D341Med (cell line): ENCODE measurements at regions not wholly inside any gene's neighbourhood (a gene's known extent, or its start where the extent isn't known, plus 50 kb on each side); places are given as distances from the start of the nearest gene placed in this dataset.
"Not testable (repeated sequence)": the region's sequence is repeated elsewhere in the genome, so short reads cannot be mapped to it uniquely, and the experiment has no call there.

ENCODE experiments used
- DNase-seq: peaks from one replicate; pipeline ENCODE4 v3.0.0; 2012; ENCODE audit warnings: low spot score

- DNase-seq, result no peak
Observed at GRCh38 chr16:77488652-77489051, 53.8 kb upstream of the ADAMTS18 start.

GRCh38 chr16:77491091-77491490 is 56.3 kb upstream of the ADAMTS18 start:
- no peak for DNase-seq

GRCh38 chr16:77496934-77497333 is 62.1 kb upstream of the ADAMTS18 start:
- DNase-seq, result no peak

GRCh38 chr16:77499373-77500285 is 64.8 kb upstream of the ADAMTS18 start:
- DNase-seq, result no peak

- no peak for DNase-seq
Observed at GRCh38 chr16:77500286-77500598, 65.4 kb upstream of the ADAMTS18 start.

GRCh38 chr16:77500934-77501664 is 66.3 kb upstream of the ADAMTS18 start:
- DNase-seq, result no peak

- no peak for DNase-seq
Observed at GRCh38 chr16:77502448-77502847, 67.6 kb upstream of the ADAMTS18 start.

- not testable (repeated sequence) for DNase-seq
Observed at GRCh38 chr16:77506492-77506891, 71.7 kb upstream of the ADAMTS18 start.

- DNase-seq, result no peak
Observed at GRCh38 chr16:77509051-77509450, 74.2 kb upstream of the ADAMTS18 start.

GRCh38 chr16:77509796-77510195 is 75.0 kb upstream of the ADAMTS18 start:
- no peak for DNase-seq

GRCh38 chr16:77511053-77511452 is 76.2 kb upstream of the ADAMTS18 start:
- no peak for DNase-seq

- no peak for DNase-seq
Observed at GRCh38 chr16:77514500-77515220, 79.8 kb upstream of the ADAMTS18 start.

GRCh38 chr16:77525226-77525625 is 90.4 kb upstream of the ADAMTS18 start:
- not testable (repeated sequence) for DNase-seq

GRCh38 chr16:77531752-77532151 is 96.9 kb upstream of the ADAMTS18 start:
- DNase-seq, result no peak

- no peak for DNase-seq
Observed at GRCh38 chr16:77536809-77537208, 102.0 kb upstream of the ADAMTS18 start.

GRCh38 chr16:77539421-77540034 is 104.7 kb upstream of the ADAMTS18 start:
- DNase-seq, result no peak

GRCh38 chr16:77540646-77541045 is 105.8 kb upstream of the ADAMTS18 start:
- no peak for DNase-seq

GRCh38 chr16:77541165-77541564 is 106.3 kb upstream of the ADAMTS18 start:
- no peak for DNase-seq

- no peak for DNase-seq
Observed at GRCh38 chr16:77548151-77548550, 113.3 kb upstream of the ADAMTS18 start.

GRCh38 chr16:77548766-77549165 is 113.9 kb upstream of the ADAMTS18 start:
- DNase-seq, result no peak

GRCh38 chr16:77549876-77550275 is 115.0 kb upstream of the ADAMTS18 start:
- DNase-seq, result no peak

- DNase-seq, result no peak
Observed at GRCh38 chr16:77551357-77551756, 116.5 kb upstream of the ADAMTS18 start.
